ENCODE measurements at regions not wholly inside any gene's neighbourhood (a gene's known extent, or its start where the extent isn't known, plus 50 kb on each side); places are given as distances from the start of the nearest gene placed in this dataset.

- Histone ChIP-seq H3K27me3 (ENCODE audit: low read depth, low read length) (no peaks in the 10 kb centered on the region), H3K9ac (ENCODE audit: low read length) (no peak overlapping the region), H3K79me2 (ENCODE audit: low read length) (no peaks in the 10 kb centered on the region), H3K4me1 (ENCODE audit: low read length) (no peaks in the 10 kb centered on the region), H3K4me2 (ENCODE audit: low read length) (no peak overlapping the region), H3K27ac (ENCODE audit: low read length) (no peak overlapping the region), H3K9me3 (ENCODE audit: insufficient read depth, low read length) (no peaks in the 10 kb centered on the region), H3K36me3 (replicated peaks; ENCODE audit: low read depth, low read length) (no peaks in the 10 kb centered on the region), H2AFZ (ENCODE audit: low read depth, low read length) (no peak overlapping the region), H4K20me1 (ENCODE audit: insufficient read depth, low read length) (no peaks in the 10 kb centered on the region), H3K4me3 (ENCODE audit: low read length) (no peak overlapping the region)
- no peak for TF ChIP-seq EZH2phosphoT487 (IDR thresholded peaks at IDR 0.05; ENCODE audit: low read depth)
- TF ChIP-seq CTCF (IDR thresholded peaks at IDR 0.05; ENCODE audit: low read depth, low read length), result no peak
Measured at GRCh38 chr13:64540468-64540867, 2689.7 kb downstream of the PCDH9 start.

DNA sequence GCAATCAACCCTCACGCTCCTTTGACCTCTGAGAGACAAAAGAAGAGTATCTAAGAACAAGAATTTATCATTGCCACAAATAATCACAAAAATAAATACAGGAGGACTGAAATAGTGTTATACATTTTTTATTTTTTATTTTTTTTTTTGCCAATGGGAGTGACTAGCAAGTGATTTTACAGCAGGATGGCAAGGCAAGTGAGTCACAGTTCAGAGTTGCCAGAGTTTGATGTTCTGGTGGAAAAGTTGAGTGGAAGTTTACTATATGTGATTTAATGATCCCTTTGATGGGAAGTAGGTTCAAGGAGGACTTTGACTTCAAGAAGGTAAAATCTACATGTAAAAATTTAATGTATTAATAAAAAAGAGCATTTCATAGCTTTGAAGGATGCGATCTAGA lies 2691.4 kb downstream of the PCDH9 start:
- Histone ChIP-seq H3K27me3 (ENCODE audit: low read depth, low read length) (no peaks in the 10 kb centered on the region), H2AFZ (ENCODE audit: low read depth, low read length) (no peak overlapping the region), H3K9me3 (ENCODE audit: insufficient read depth, low read length) (no peaks in the 10 kb centered on the region), H3K4me3 (ENCODE audit: low read length) (no peak overlapping the region), H3K27ac (ENCODE audit: low read length) (no peak overlapping the region), H3K4me1 (ENCODE audit: low read length) (no peaks in the 10 kb centered on the region), H3K36me3 (replicated peaks; ENCODE audit: low read depth, low read length) (no peaks in the 10 kb centered on the region), H3K9ac (ENCODE audit: low read length) (no peak overlapping the region), H4K20me1 (ENCODE audit: insufficient read depth, low read length) (no peaks in the 10 kb centered on the region), H3K79me2 (ENCODE audit: low read length) (no peaks in the 10 kb centered on the region), H3K4me2 (ENCODE audit: low read length) (no peak overlapping the region)
- TF ChIP-seq EZH2phosphoT487 (IDR thresholded peaks at IDR 0.05; ENCODE audit: low read depth) (no peak), CTCF (IDR thresholded peaks at IDR 0.05; ENCODE audit: low read depth, low read length) (no peak)

- Histone ChIP-seq H3K4me1 (ENCODE audit: low read length) (no peaks in the 10 kb centered on the region), H3K27me3 (ENCODE audit: low read depth, low read length) (no peaks in the 10 kb centered on the region), H2AFZ (ENCODE audit: low read depth, low read length) (no peak overlapping the region), H3K27ac (ENCODE audit: low read length) (no peak overlapping the region), H3K79me2 (ENCODE audit: low read length) (no peaks in the 10 kb centered on the region), H3K9ac (ENCODE audit: low read length) (no peak overlapping the region), H3K36me3 (replicated peaks; ENCODE audit: low read depth, low read length) (no peaks in the 10 kb centered on the region), H3K4me3 (ENCODE audit: low read length) (no peak overlapping the region), H3K4me2 (ENCODE audit: low read length) (no peak overlapping the region), H3K9me3 (ENCODE audit: insufficient read depth, low read length) (no peaks in the 10 kb centered on the region), H4K20me1 (ENCODE audit: insufficient read depth, low read length) (no peaks in the 10 kb centered on the region)
- no peak for TF ChIP-seq EZH2phosphoT487 (IDR thresholded peaks at IDR 0.05; ENCODE audit: low read depth)
- TF ChIP-seq CTCF (IDR thresholded peaks at IDR 0.05; ENCODE audit: low read depth, low read length), result no peak
Measured at GRCh38 chr13:64534302-64534701, 2695.8 kb downstream of the PCDH9 start.

- Histone ChIP-seq H3K36me3 (replicated peaks; ENCODE audit: low read depth, low read length) (no peaks in the 10 kb centered on the region), H4K20me1 (ENCODE audit: insufficient read depth, low read length) (no peaks in the 10 kb centered on the region), H3K79me2 (ENCODE audit: low read length) (no peaks in the 10 kb centered on the region), H3K4me3 (ENCODE audit: low read length) (no peak overlapping the region), H3K4me2 (ENCODE audit: low read length) (no peak overlapping the region), H3K9me3 (ENCODE audit: insufficient read depth, low read length) (no peaks in the 10 kb centered on the region), H3K27ac (ENCODE audit: low read length) (no peak overlapping the region), H3K9ac (ENCODE audit: low read length) (no peak overlapping the region), H2AFZ (ENCODE audit: low read depth, low read length) (no peak overlapping the region), H3K4me1 (ENCODE audit: low read length) (no peaks in the 10 kb centered on the region), H3K27me3 (ENCODE audit: low read depth, low read length) (no peaks in the 10 kb centered on the region)
- TF ChIP-seq EZH2phosphoT487 (IDR thresholded peaks at IDR 0.05; ENCODE audit: low read depth), result no peak
- TF ChIP-seq CTCF (IDR thresholded peaks at IDR 0.05; ENCODE audit: low read depth, low read length), result no peak
Measured at GRCh38 chr13:64531400-64531799, 2698.7 kb downstream of the PCDH9 start.
